GM19324 (cell line): ENCODE measurements at regions not wholly inside any gene's neighbourhood (a gene's known extent, or its start where the extent isn't known, plus 50 kb on each side); places are given as distances from the start of the nearest gene placed in this dataset.

Experiments used
- ATAC-seq: cut with Tn5 transposase; IDR thresholded peaks from one replicate; pipeline ENCODE4 v1.9.1; 2021; ENCODE audit warnings: mild to moderate bottlenecking, moderate library complexity; ENCODE audit not compliant: unreplicated experiment, low FRiP score

- ATAC-seq: no peak
Measured at GRCh38 chr5:116389601-116390000, 185.0 kb downstream of the SEMA6A start.

GRCh38 chr5:116388564-116389258 lies 185.9 kb downstream of the SEMA6A start:
- no peak for ATAC-seq

- no peak for ATAC-seq
Measured at GRCh38 chr5:116387738-116388137, 186.9 kb downstream of the SEMA6A start.

- no peak for ATAC-seq
Measured at GRCh38 chr5:116386633-116387032, 188.0 kb downstream of the SEMA6A start.

GRCh38 chr5:116382874-116383266 lies 191.8 kb downstream of the SEMA6A start:
- ATAC-seq: no peak

GRCh38 chr5:116382032-116382873 lies 192.4 kb downstream of the SEMA6A start:
- ATAC-seq: no peak

- ATAC-seq: no peak
Measured at GRCh38 chr5:116381201-116381600, 193.4 kb downstream of the SEMA6A start.

- ATAC-seq: no peak
Measured at GRCh38 chr5:116380621-116381020, 194.0 kb downstream of the SEMA6A start.

GRCh38 chr5:116379306-116379705 lies 195.3 kb downstream of the SEMA6A start:
- no peak for ATAC-seq

GRCh38 chr5:116378777-116379121 lies 195.9 kb downstream of the SEMA6A start:
- ATAC-seq: no peak

- no peak for ATAC-seq
Measured at GRCh38 chr5:116378007-116378776, 196.4 kb downstream of the SEMA6A start.

- no peak for ATAC-seq
Measured at GRCh38 chr5:116377276-116378006, 197.2 kb downstream of the SEMA6A start.

- ATAC-seq: no peak
Measured at GRCh38 chr5:116375926-116376325, 198.7 kb downstream of the SEMA6A start.

- no peak for ATAC-seq
Measured at GRCh38 chr5:116374434-116374852, 200.2 kb downstream of the SEMA6A start.

- ATAC-seq: no peak
Measured at GRCh38 chr5:116372931-116373597, 201.6 kb downstream of the SEMA6A start.

- ATAC-seq: peak; percentile 16
Measured at GRCh38 chr5:116371935-116372334, 202.7 kb downstream of the SEMA6A start.

GRCh38 chr5:116371431-116371830 lies 203.2 kb downstream of the SEMA6A start:
- peak; percentile 71 for ATAC-seq

- ATAC-seq: no peak
Measured at GRCh38 chr5:116370886-116371285, 203.7 kb downstream of the SEMA6A start.

GRCh38 chr5:116370149-116370548 lies 204.5 kb downstream of the SEMA6A start:
- ATAC-seq: no peak

- peak; percentile 72 for ATAC-seq
Measured at GRCh38 chr5:116365006-116365496, 209.6 kb downstream of the SEMA6A start.
